H9 (cell line): ENCODE measurements at regions not wholly inside any gene's neighbourhood (a gene's known extent, or its start where the extent isn't known, plus 50 kb on each side); places are given as distances from the start of the nearest gene placed in this dataset.

Source experiments
- DNase-seq: peaks from one replicate; pipeline ENCODE4 v3.0.0-alpha.2; 2017
- H2AFZ ChIP-seq: one replicate; pipeline ENCODE4 v1.6.1; 2013; ENCODE audit warnings: mild to moderate bottlenecking, low read length, control low read depth, moderate library complexity
- H2AK5ac ChIP-seq: 2 replicates; pipeline ENCODE4 v1.6.1; 2013; ENCODE audit warnings: low read length, control low read depth, mixed read lengths; ENCODE audit not compliant: insufficient read length
- H2BK120ac ChIP-seq: one replicate; pipeline ENCODE4 v1.6.1; 2013; ENCODE audit warnings: low read depth, mild to moderate bottlenecking, low read length, control low read depth, inconsistent platforms; ENCODE audit not compliant: poor library complexity, severe bottlenecking
- H2BK12ac ChIP-seq: 2 replicates; pipeline ENCODE4 v1.6.1; 2013; ENCODE audit warnings: low read length, control low read depth, mixed read lengths, low read depth; ENCODE audit not compliant: insufficient read length
- H2BK15ac ChIP-seq: 2 replicates; pipeline ENCODE4 v1.6.1; 2013; ENCODE audit warnings: low read depth, low read length, control low read depth
- H2BK20ac ChIP-seq: one replicate; pipeline ENCODE4 v1.6.1; 2013; ENCODE audit warnings: low read depth, mild to moderate bottlenecking, low read length, control low read depth, inconsistent platforms; ENCODE audit not compliant: poor library complexity, severe bottlenecking
- H2BK5ac ChIP-seq: 2 replicates; pipeline ENCODE4 v1.6.1; 2013; ENCODE audit warnings: low read length, control low read depth, mixed read lengths; ENCODE audit not compliant: insufficient read length
- H3K14ac ChIP-seq: 2 replicates; pipeline ENCODE4 v1.6.1; 2013; ENCODE audit warnings: low read length, control low read depth; ENCODE audit not compliant: insufficient read depth
- H3K18ac ChIP-seq: 2 replicates; pipeline ENCODE4 v1.6.1; 2013; ENCODE audit warnings: low read depth, mild to moderate bottlenecking, mixed read lengths, low read length, control low read depth; ENCODE audit not compliant: insufficient read length
- H3K23ac ChIP-seq: 2 replicates; pipeline ENCODE4 v1.6.1; 2013; ENCODE audit warnings: low read length, control low read depth, mixed read lengths, low read depth; ENCODE audit not compliant: insufficient read length
- H3K23me2 ChIP-seq: 2 replicates; pipeline ENCODE4 v1.6.1; 2013; ENCODE audit warnings: low read depth, mild to moderate bottlenecking, mixed read lengths, low read length, control low read depth; ENCODE audit not compliant: insufficient read length, poor library complexity, severe bottlenecking
- H3K27ac ChIP-seq: 2 replicates; pipeline ENCODE4 v1.5.1; 2013; ENCODE audit warnings: low read length, control low read depth, mixed read lengths, low read depth; ENCODE audit not compliant: insufficient read length
- H3K27me3 ChIP-seq: 2 replicates; pipeline ENCODE4 v1.6.1; 2013; ENCODE audit warnings: low read length, control low read depth, inconsistent platforms; ENCODE audit not compliant: insufficient read depth
- H3K4ac ChIP-seq: 2 replicates; pipeline ENCODE4 v1.6.1; 2013; ENCODE audit warnings: low read depth, mild to moderate bottlenecking, control low read depth, inconsistent platforms, low read length, moderate library complexity
- H3K4me1 ChIP-seq: 2 replicates; pipeline ENCODE4 v1.6.1; 2013; ENCODE audit warnings: low read length, control low read depth, inconsistent platforms; ENCODE audit not compliant: insufficient read depth
- H3K4me2 ChIP-seq: 2 replicates; pipeline ENCODE4 v1.6.1; 2013; ENCODE audit warnings: low read length, control low read depth, mixed read lengths; ENCODE audit not compliant: insufficient read length, insufficient read depth
- H3K56ac ChIP-seq: 2 replicates; pipeline ENCODE4 v1.6.1; 2013; ENCODE audit warnings: low read depth, mild to moderate bottlenecking, mixed read lengths, low read length, control low read depth; ENCODE audit not compliant: insufficient read length
- H3K79me1 ChIP-seq: 2 replicates; pipeline ENCODE4 v1.6.1; 2013; ENCODE audit warnings: low read depth, mild to moderate bottlenecking, moderate library complexity, low read length, control low read depth, inconsistent platforms; ENCODE audit not compliant: insufficient read depth, poor library complexity, severe bottlenecking
- H3K79me2 ChIP-seq: 2 replicates; pipeline ENCODE4 v1.6.1; 2013; ENCODE audit warnings: low read length, control low read depth, inconsistent platforms; ENCODE audit not compliant: insufficient read depth
- H3K9ac ChIP-seq: 2 replicates; pipeline ENCODE4 v1.6.1; 2013; ENCODE audit warnings: low read length, control low read depth, mixed read lengths; ENCODE audit not compliant: insufficient read length; ENCODE audit errors: extremely low read depth
- H3K9me3 ChIP-seq: one replicate; pipeline ENCODE4 v1.6.1; 2013; ENCODE audit warnings: low read depth, low read length, inconsistent platforms; ENCODE audit not compliant: control insufficient read depth
- H3T11ph ChIP-seq: one replicate; pipeline ENCODE4 v1.6.1; 2013; ENCODE audit warnings: mild to moderate bottlenecking, low read length, control low read depth, inconsistent platforms
- H4K20me1 ChIP-seq: one replicate; pipeline ENCODE4 v1.6.1; 2013; ENCODE audit not compliant: control insufficient read depth, insufficient read length, insufficient read depth
- H4K5ac ChIP-seq: 2 replicates; pipeline ENCODE4 v1.6.1; 2013; ENCODE audit warnings: low read depth, mild to moderate bottlenecking, mixed read lengths, low read length, control low read depth; ENCODE audit not compliant: insufficient read length
- H4K8ac ChIP-seq: replicated peaks from 2 replicates; pipeline ENCODE4 v1.6.1; 2013; ENCODE audit warnings: low read length, control low read depth, mixed read lengths, low read depth; ENCODE audit not compliant: insufficient read length
- H4K91ac ChIP-seq: 2 replicates; pipeline ENCODE4 v1.6.1; 2013; ENCODE audit warnings: low read depth, mild to moderate bottlenecking, moderate library complexity, mixed read lengths, low read length, control low read depth; ENCODE audit not compliant: insufficient read length
- H3K27ac Mint-ChIP-seq, 3 experiments: 2 replicates in 2 of 3; 3 replicates in 1 of 3; pipeline ENCODE4 v1.8.0; 2020 to 2021; ENCODE audit warnings: mixed read lengths in 3 of 3, mild to moderate bottlenecking in 1 of 3, moderate library complexity in 1 of 3
- H3K27me3 Mint-ChIP-seq: 2 replicates; pipeline ENCODE4 v1.8.0; 2021; ENCODE audit warnings: low read depth, mild to moderate bottlenecking, moderate library complexity, mixed read lengths
- H3K36me3 Mint-ChIP-seq, 3 experiments: 2 replicates in 2 of 3; 3 replicates in 1 of 3; pipeline ENCODE4 v1.8.0; 2020 to 2021; ENCODE audit warnings: low read depth in 3 of 3, mixed read lengths in 3 of 3; ENCODE audit not compliant: insufficient read depth in 1 of 3
- H3K4me1 Mint-ChIP-seq, 2 experiments: 2 replicates each; pipeline ENCODE4 v1.8.0; 2020; ENCODE audit warnings: mixed read lengths in 2 of 2
- H3K4me3 Mint-ChIP-seq, 2 experiments: 2 replicates in 1 of 2; 3 replicates in 1 of 2; pipeline ENCODE4 v1.8.0; 2020 to 2021; ENCODE audit warnings: mild to moderate bottlenecking in 2 of 2, mixed read lengths in 2 of 2, moderate library complexity in 1 of 2
- H3K9me3 Mint-ChIP-seq, 2 experiments: 2 replicates in 1 of 2; 3 replicates in 1 of 2; pipeline ENCODE4 v1.8.0; 2020; ENCODE audit warnings: mild to moderate bottlenecking in 2 of 2, mixed read lengths in 2 of 2, moderate library complexity in 1 of 2
- CTCF ChIP-seq: fragments of 200-600 bp; sonication (generic); conservative IDR thresholded peaks from 3 replicates; pipeline ENCODE4 v1.8.0; 2021; ENCODE audit warnings: antibody characterized with exemption, mild to moderate bottlenecking
- WGBS: extraction: QIAGEN DNeasy Blood & Tissue Kit; methylation state at CpG from one replicate; pipeline ENCODE4 v1.1.7; 2013; ENCODE audit warnings: missing lambda C conversion rate, low lambda C conversion rate, mixed read lengths; ENCODE audit not compliant: insufficient read length; ENCODE audit errors: extremely low coverage; 5-methylcytosine and 5-hydroxymethylcytosine counted together

DNA sequence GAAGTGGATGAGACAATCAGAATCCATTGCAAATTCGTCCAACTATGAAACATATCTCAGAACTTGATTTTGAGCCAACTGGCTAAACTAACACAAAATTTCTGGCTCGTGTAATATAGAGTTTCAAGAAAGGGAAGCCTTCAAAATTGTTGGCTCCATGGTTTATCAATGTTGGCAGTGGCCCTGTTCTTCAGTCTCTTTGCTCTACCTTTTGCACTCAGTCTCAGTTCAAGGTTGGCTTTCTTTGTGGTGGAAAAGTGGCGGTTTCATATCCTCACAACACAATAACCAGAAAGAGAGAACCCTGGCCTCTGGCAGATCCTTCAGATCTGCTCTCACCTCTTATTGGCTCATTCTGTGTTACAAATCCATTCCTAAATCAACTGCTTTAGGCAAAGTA is 473.8 kb upstream of the API5 start:
- no peak overlapping the region for H4K91ac ChIP-seq
- H3K9me3 ChIP-seq = no peaks in the 10 kb centered on the region
- H3K9ac ChIP-seq = no peak overlapping the region
- H3K27me3 ChIP-seq = no peaks in the 10 kb centered on the region
- H3K4ac ChIP-seq = no peak overlapping the region
- no peak overlapping the region for H2AFZ ChIP-seq
- no peaks in the 10 kb centered on the region; a peak in 1 of 5 replicates for H3K9me3 Mint-ChIP-seq
- no peak overlapping the region for H4K8ac ChIP-seq
- H3K27ac Mint-ChIP-seq = no peak overlapping the region
- no peaks in the 10 kb centered on the region for H3K27me3 Mint-ChIP-seq
- H2BK15ac ChIP-seq = no peak overlapping the region
- H3K18ac ChIP-seq = no peak overlapping the region
- no peak overlapping the region for H3K4me2 ChIP-seq
- peaks cover 0 to 2% (median 1%) of the 10 kb centered on the region in 3 experiments; a peak in 1 of 7 replicates for H3K36me3 Mint-ChIP-seq
- H3K4me1 ChIP-seq = peaks cover 8% of the 10 kb centered on the region; the same call in 1 of the 2 replicates
- H2BK12ac ChIP-seq = no peak overlapping the region
- no peaks in the 10 kb centered on the region for H3K79me2 ChIP-seq
- H4K20me1 ChIP-seq = no peaks in the 10 kb centered on the region
- TF ChIP-seq CTCF = no peak
- H3K23me2 ChIP-seq = no peaks in the 10 kb centered on the region
- no peak for DNase-seq
- no peak overlapping the region for H3K23ac ChIP-seq
- H3K4me1 Mint-ChIP-seq = peaks cover 26 to 30% of the 10 kb centered on the region in 2 experiments
- H3K4me3 Mint-ChIP-seq = no peak overlapping the region
- no peak overlapping the region for H3K56ac ChIP-seq
- H4K5ac ChIP-seq = no peak overlapping the region
- no peaks in the 10 kb centered on the region for H3K79me1 ChIP-seq
- H2BK20ac ChIP-seq = no peak overlapping the region
- H2BK120ac ChIP-seq = no peak overlapping the region
- WGBS = no CpG with 5 or more reads among the region's 3 CpGs
- H3K27ac ChIP-seq = no peak overlapping the region
- H2AK5ac ChIP-seq = no peak overlapping the region
- H2BK5ac ChIP-seq = no peak overlapping the region
- no peak overlapping the region for H3K14ac ChIP-seq
- no peak overlapping the region for H3T11ph ChIP-seq
